H1 (cell line): ENCODE measurements at regions not wholly inside any gene's neighbourhood (a gene's known extent, or its start where the extent isn't known, plus 50 kb on each side); places are given as distances from the start of the nearest gene placed in this dataset.

Experiments
- ATF3 ChIP-seq: IDR thresholded peaks from 2 replicates; pipeline ENCODE4 v1.6.1; 2011; ENCODE audit warnings: low read depth, mild to moderate bottlenecking, low read length; ENCODE audit not compliant: insufficient read depth
- EZH2 ChIP-seq: fragments of 200-600 bp; sonication (generic); IDR thresholded peaks from 2 replicates; pipeline ENCODE4 v1.7.1; 2012; ENCODE audit warnings: low read depth, mild to moderate bottlenecking, moderate library complexity, low read length, inconsistent platforms; ENCODE audit not compliant: severe bottlenecking
- GABPA ChIP-seq: IDR thresholded peaks from 2 replicates; pipeline ENCODE4 v1.6.1; 2011; ENCODE audit warnings: mild to moderate bottlenecking, low read length, moderate library complexity, borderline replicate concordance; ENCODE audit not compliant: insufficient read depth
- HDAC6 ChIP-seq: IDR thresholded peaks from one replicate; pipeline ENCODE4 v1.7.1; 2012; ENCODE audit warnings: low read depth, mild to moderate bottlenecking, inconsistent platforms, low read length, moderate library complexity
- JUN ChIP-seq: IDR thresholded peaks from 2 replicates; pipeline ENCODE4 v1.6.1; 2011; ENCODE audit warnings: low read depth, mild to moderate bottlenecking, improper control_type of control experiment, low read length
- KDM1A ChIP-seq: fragments of 200-600, 300-600 bp; sonication (generic); IDR thresholded peaks from 2 replicates; pipeline ENCODE4 v1.7.1; 2016; ENCODE audit warnings: mild to moderate bottlenecking, low read length, borderline replicate concordance
- NRF1 ChIP-seq: IDR thresholded peaks from 2 replicates; pipeline ENCODE4 v1.6.1; 2011; ENCODE audit warnings: mild to moderate bottlenecking, low read depth, low read length, improper control_type of control experiment
- SIN3A ChIP-seq, 2 experiments: IDR thresholded peaks in 1 of 2; conservative IDR thresholded peaks in 1 of 2; 2 replicates each; pipeline ENCODE4 v1.6.1; 2011 to 2012; ENCODE audit warnings: low read length in 2 of 2, improper control_type of control experiment in 1 of 2, low read depth in 1 of 2, mild to moderate bottlenecking in 1 of 2
- YY1 ChIP-seq: IDR thresholded peaks from 2 replicates; pipeline ENCODE4 v1.6.1; 2011; ENCODE audit warnings: low read depth, mild to moderate bottlenecking, low read length
- ZNF274 ChIP-seq: IDR thresholded peaks from 2 replicates; pipeline ENCODE4 v1.7.0; 2012; ENCODE audit warnings: low read length, borderline replicate concordance; ENCODE audit errors: extremely low read depth

- TF ChIP-seq KDM1A (no peak), YY1 (no peak), ATF3 (no peak), JUN (no peak), HDAC6 (no peak), NRF1 (no peak), GABPA (no peak), ZNF274 (no peak), EZH2 (no peak), SIN3A (conservative IDR thresholded peaks at IDR 0.05 in 1 of 2, IDR thresholded peaks at IDR 0.05 in 1 of 2; ENCODE audit: low read depth in 1 of 2, low read length in 2 of 2) (no peak)
Observed at GRCh38 chr1:5688081-5689077, 303.8 kb downstream of the NPHP4 start (continued).
